ENCODE measurements at regions not wholly inside any gene's neighbourhood (a gene's known extent, or its start where the extent isn't known, plus 50 kb on each side); places are given as distances from the start of the nearest gene placed in this dataset.
A peak's percentile ranks its signal among the peaks of the same experiment; 100 is the strongest.

GRCh38 chr14:48253020-48253419, 577.6 kb upstream of the MDGA2 start:
- H3K9me3 ChIP-seq (ENCODE audit: low read depth, low read length, poor library complexity, severe bottlenecking) = no peaks in the 10 kb centered on the region
- H3K27ac ChIP-seq (ENCODE audit: low read depth, low read length, poor library complexity, severe bottlenecking) = no peak overlapping the region
- ChIA-PET CTCF (no interaction called here), POLR2A (ENCODE audit: low non-redundant PET) (no interaction called here)
- no peaks in the 10 kb centered on the region for H3K27me3 ChIP-seq (replicated peaks; ENCODE audit: insufficient read depth, low read depth, low read length, poor library complexity)
- no TSS peak for BruUV-seq (replicated peaks)
- H3K4me1 ChIP-seq (ENCODE audit: insufficient read depth, low read length, poor library complexity, severe bottlenecking) = peaks cover 10% of the 10 kb centered on the region
- intact Hi-C loops (cut with micrococcal nuclease; ENCODE audit: unreplicated experiment) = no loop called here
- H3K36me3 ChIP-seq (ENCODE audit: insufficient read depth, low read length, poor library complexity, severe bottlenecking) = no peaks in the 10 kb centered on the region
- no peak overlapping the region for H3K4me3 ChIP-seq (ENCODE audit: low read depth, low read length, poor library complexity, severe bottlenecking)
- no peak for TF ChIP-seq CTCF (conservative IDR thresholded peaks at IDR 0.05; ENCODE audit: low read depth, low read length)
- no peak for TF ChIP-seq EZH2 (IDR thresholded peaks at IDR 0.05; ENCODE audit: borderline replicate concordance, low read depth, low read length, poor library complexity, severe bottlenecking)
- no peak for DNase-seq (ENCODE audit: low spot score)

GRCh38 chr14:48251290-48251689, 575.9 kb upstream of the MDGA2 start:
- Histone ChIP-seq H3K9me3 (ENCODE audit: low read depth, low read length, poor library complexity, severe bottlenecking) (no peaks in the 10 kb centered on the region), H3K4me3 (ENCODE audit: low read depth, low read length, poor library complexity, severe bottlenecking) (no peak overlapping the region), H3K36me3 (ENCODE audit: insufficient read depth, low read length, poor library complexity, severe bottlenecking) (no peaks in the 10 kb centered on the region), H3K27me3 (replicated peaks; ENCODE audit: insufficient read depth, low read depth, low read length, poor library complexity) (no peaks in the 10 kb centered on the region), H3K4me1 (ENCODE audit: insufficient read depth, low read length, poor library complexity, severe bottlenecking) (peaks cover 10% of the 10 kb centered on the region), H3K27ac (ENCODE audit: low read depth, low read length, poor library complexity, severe bottlenecking) (no peak overlapping the region)
- ChIA-PET CTCF (no interaction called here), POLR2A (ENCODE audit: low non-redundant PET) (no interaction called here)
- no TSS peak for BruUV-seq (replicated peaks)
- TF ChIP-seq CTCF (conservative IDR thresholded peaks at IDR 0.05; ENCODE audit: low read depth, low read length) (no peak), EZH2 (IDR thresholded peaks at IDR 0.05; ENCODE audit: borderline replicate concordance, low read depth, low read length, poor library complexity, severe bottlenecking) (no peak)
- DNase-seq (ENCODE audit: low spot score) = no peak
- intact Hi-C loops (cut with micrococcal nuclease; ENCODE audit: unreplicated experiment) = no loop called here

- DNase-seq (ENCODE audit: low spot score) = peak; percentile 15
- ChIA-PET CTCF (no interaction called here), POLR2A (ENCODE audit: low non-redundant PET) (no interaction called here)
- Histone ChIP-seq H3K27ac (ENCODE audit: low read depth, low read length, poor library complexity, severe bottlenecking) (no peak overlapping the region), H3K27me3 (replicated peaks; ENCODE audit: insufficient read depth, low read depth, low read length, poor library complexity) (no peaks in the 10 kb centered on the region), H3K4me3 (ENCODE audit: low read depth, low read length, poor library complexity, severe bottlenecking) (no peak overlapping the region), H3K9me3 (ENCODE audit: low read depth, low read length, poor library complexity, severe bottlenecking) (no peaks in the 10 kb centered on the region), H3K36me3 (ENCODE audit: insufficient read depth, low read length, poor library complexity, severe bottlenecking) (no peaks in the 10 kb centered on the region), H3K4me1 (ENCODE audit: insufficient read depth, low read length, poor library complexity, severe bottlenecking) (peaks cover 10% of the 10 kb centered on the region)
- BruUV-seq (replicated peaks) = no TSS peak
- TF ChIP-seq CTCF (conservative IDR thresholded peaks at IDR 0.05; ENCODE audit: low read depth, low read length) (no peak), EZH2 (IDR thresholded peaks at IDR 0.05; ENCODE audit: borderline replicate concordance, low read depth, low read length, poor library complexity, severe bottlenecking) (no peak)
- intact Hi-C loops (cut with micrococcal nuclease; ENCODE audit: unreplicated experiment) = no loop called here
Observed at GRCh38 chr14:48250575-48250974, 575.2 kb upstream of the MDGA2 start.
